ENCODE measurements at regions not wholly inside any gene's neighbourhood (a gene's known extent, or its start where the extent isn't known, plus 50 kb on each side); places are given as distances from the start of the nearest gene placed in this dataset.

DNA sequence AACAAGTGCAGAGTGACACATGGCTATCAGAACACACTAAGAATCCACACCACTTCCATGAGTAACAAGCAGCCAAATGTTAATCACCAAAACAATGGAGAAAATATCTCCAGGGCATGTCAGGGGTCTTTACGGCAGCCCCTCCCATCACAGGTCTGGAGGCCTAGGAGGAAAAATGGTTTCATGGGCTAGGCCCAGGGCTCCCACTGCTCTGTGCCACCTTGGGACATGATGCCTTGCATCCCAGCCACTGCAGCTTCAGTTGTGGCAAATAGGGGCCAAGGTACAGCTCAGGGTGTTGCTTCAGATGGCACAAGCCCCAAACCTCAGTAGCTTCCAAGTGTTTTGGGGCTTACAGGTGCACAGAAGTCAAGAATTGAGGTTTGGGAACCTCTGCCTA lies 66.6 kb downstream of the NEURL3 start:
- DNase-seq: no peak

DNA sequence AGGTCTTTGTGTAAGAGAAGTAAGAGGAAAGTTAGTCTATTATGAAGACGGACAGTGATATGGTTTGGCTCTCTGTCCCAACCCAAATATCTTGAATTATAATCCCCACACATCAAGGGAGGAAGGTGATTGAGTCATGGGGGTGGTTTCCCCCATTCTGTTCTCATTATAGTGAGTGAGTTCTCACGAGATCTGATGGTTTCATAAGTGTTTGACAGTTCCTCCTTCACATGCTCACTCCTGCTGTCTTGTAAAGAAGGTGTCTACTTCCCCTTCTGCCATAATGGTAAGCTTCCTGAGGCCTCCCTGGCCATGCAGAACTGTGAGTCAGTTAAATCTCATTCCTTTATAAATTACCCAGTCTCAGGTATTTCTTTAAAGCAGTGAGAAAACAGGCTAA lies 67.6 kb downstream of the NEURL3 start:
- DNase-seq: no peak

GRCh38 chr2:96436961-96437360 lies 68.2 kb downstream of the NEURL3 start:
- no peak for DNase-seq

GRCh38 chr2:96436416-96436815 lies 68.7 kb downstream of the NEURL3 start:
- no peak for DNase-seq

DNA sequence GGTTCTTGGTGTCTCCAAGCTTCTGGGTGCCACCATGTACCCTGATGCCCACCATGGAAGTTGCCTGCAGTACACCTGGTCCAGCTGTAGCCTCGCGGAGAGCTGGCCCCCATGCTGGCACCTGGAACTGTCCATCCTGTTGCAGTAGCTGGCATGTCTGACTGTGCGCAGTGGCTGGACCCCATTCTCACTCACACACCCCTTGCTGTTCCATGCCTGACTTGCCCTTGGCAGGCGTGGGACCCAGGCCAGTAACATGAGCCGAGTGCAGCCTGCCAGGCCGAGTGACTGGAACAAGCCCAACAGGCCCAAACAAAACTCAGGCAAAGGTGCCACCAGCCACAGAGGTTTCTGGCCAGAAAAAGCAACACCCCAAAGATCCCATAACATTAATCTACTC lies 73.8 kb downstream of the NEURL3 start:
- no peak for DNase-seq

GRCh38 chr2:96430394-96430988 lies 74.7 kb downstream of the NEURL3 start:
- no peak for DNase-seq

DNA sequence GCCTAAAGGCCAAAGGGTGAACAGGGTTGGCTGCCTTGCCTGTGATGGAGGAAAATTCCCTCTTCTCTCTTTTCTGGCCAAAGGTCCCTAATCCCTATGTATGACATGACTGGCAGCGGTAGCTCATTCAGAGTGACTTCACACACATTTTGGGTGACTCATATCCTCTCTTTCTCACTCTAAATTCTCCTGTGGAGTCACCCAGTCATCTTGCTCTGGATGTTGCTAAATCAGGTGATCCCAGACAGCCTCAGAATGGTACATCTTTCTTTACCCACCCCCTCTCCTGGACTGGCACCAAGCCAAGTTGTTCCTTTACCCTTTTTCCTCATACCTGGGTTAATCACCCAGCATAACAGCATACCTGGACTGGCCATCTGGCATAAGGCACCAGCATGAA lies 77.2 kb downstream of the NEURL3 start:
- peak in 1 of 2 experiments; percentile 14 for DNase-seq

- no peak for DNase-seq
Measured at GRCh38 chr2:96427169-96427568, 78.0 kb downstream of the NEURL3 start.

GRCh38 chr2:96423828-96424227 lies 81.3 kb downstream of the NEURL3 start:
- DNase-seq: no peak

All from activated CD4-positive, alpha-beta T cell treated with anti-CD3 and anti-CD28 coated beads, Interleukin-2, amount 50 U/mL, for 48 hours (primary cell).